Liver (tissue), 3 donors: ENCODE measurements at regions not wholly inside any gene's neighbourhood (a gene's known extent, or its start where the extent isn't known, plus 50 kb on each side); places are given as distances from the start of the nearest gene placed in this dataset.

Source experiments
- EGR1 ChIP-seq, 2 donors: IDR thresholded peaks; 2 replicates each; pipeline ENCODE4 v1.6.1; 2016 to 2018; ENCODE audit warnings: antibody characterized with exemption in 2 of 2, low read depth in 2 of 2
- GABPA ChIP-seq, 2 donors: IDR thresholded peaks in 1 of 2; conservative IDR thresholded peaks in 1 of 2; 2 replicates each; pipeline ENCODE4 v1.6.1; 2016; ENCODE audit warnings: antibody characterized with exemption in 2 of 2, mild to moderate bottlenecking in 1 of 2, moderate library complexity in 1 of 2
- JUND ChIP-seq, 2 donors: IDR thresholded peaks; 2 replicates each; pipeline ENCODE4 v1.6.1; 2016; ENCODE audit warnings: antibody characterized with exemption in 2 of 2
- RXRA ChIP-seq, 2 donors: IDR thresholded peaks; 2 replicates each; pipeline ENCODE4 v1.6.1; 2017 to 2018; ENCODE audit warnings: antibody characterized with exemption in 2 of 2, mild to moderate bottlenecking in 1 of 2
- TF ChIP-seq, protein P1 (sequence below): fragments of 150-350 bp; IDR thresholded peaks from 2 replicates; pipeline ENCODE4 v1.5.1; 2017; ENCODE audit warnings: improper control_type of control experiment, low read depth, low read length; ENCODE audit not compliant: missing input control
- TF ChIP-seq, protein P2 (sequence below): IDR thresholded peaks from 2 replicates; pipeline ENCODE4 v1.6.1; 2016; ENCODE audit warnings: antibody characterized with exemption, mild to moderate bottlenecking
- TF ChIP-seq, protein P3 (sequence below): IDR thresholded peaks from 2 replicates; pipeline ENCODE4 v1.6.1; 2016; ENCODE audit warnings: antibody characterized with exemption
- donor health status: healthy.
- donor health status: healthy.

DNA sequence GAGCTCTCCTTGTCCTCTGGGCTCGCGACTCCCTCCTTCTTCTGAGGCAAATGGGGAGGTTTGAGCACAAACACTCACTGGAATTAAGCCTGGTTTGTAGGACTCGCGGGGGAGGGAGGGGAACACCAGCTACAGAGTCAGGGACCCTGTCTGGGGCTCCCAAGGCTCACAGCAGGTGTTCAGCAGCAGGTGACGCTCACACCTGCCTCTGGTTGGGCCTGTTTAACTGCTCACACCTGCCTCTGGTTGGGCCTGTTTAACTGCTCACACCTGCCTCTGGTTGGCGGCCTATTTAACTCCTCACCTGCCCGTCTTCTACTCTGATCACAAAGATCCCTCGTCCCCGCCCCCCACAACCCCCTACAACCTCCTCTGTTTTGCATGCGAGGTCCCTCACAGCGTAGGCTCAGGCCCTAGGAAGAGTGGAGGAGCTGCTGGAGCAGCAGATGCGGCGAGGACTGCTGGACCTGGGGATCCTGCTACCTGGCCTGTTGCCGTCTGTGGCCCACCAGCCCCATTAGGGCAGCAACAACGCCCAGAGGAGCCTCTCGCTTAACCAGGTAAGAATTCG is 181.9 kb downstream of the ERMARD start:
- TF ChIP-seq, protein P1, sequence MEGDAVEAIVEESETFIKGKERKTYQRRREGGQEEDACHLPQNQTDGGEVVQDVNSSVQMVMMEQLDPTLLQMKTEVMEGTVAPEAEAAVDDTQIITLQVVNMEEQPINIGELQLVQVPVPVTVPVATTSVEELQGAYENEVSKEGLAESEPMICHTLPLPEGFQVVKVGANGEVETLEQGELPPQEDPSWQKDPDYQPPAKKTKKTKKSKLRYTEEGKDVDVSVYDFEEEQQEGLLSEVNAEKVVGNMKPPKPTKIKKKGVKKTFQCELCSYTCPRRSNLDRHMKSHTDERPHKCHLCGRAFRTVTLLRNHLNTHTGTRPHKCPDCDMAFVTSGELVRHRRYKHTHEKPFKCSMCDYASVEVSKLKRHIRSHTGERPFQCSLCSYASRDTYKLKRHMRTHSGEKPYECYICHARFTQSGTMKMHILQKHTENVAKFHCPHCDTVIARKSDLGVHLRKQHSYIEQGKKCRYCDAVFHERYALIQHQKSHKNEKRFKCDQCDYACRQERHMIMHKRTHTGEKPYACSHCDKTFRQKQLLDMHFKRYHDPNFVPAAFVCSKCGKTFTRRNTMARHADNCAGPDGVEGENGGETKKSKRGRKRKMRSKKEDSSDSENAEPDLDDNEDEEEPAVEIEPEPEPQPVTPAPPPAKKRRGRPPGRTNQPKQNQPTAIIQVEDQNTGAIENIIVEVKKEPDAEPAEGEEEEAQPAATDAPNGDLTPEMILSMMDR, result no peak
- TF ChIP-seq EGR1 (IDR thresholded peaks at IDR 0.05; ENCODE audit: low read depth in 2 of 2) (no peak), GABPA (IDR thresholded peaks at IDR 0.05 in 1 of 2, conservative IDR thresholded peaks at IDR 0.05 in 1 of 2) (no peak), RXRA (IDR thresholded peaks at IDR 0.05) (no peak), JUND (IDR thresholded peaks at IDR 0.05) (no peak)
- TF ChIP-seq, protein P2, sequence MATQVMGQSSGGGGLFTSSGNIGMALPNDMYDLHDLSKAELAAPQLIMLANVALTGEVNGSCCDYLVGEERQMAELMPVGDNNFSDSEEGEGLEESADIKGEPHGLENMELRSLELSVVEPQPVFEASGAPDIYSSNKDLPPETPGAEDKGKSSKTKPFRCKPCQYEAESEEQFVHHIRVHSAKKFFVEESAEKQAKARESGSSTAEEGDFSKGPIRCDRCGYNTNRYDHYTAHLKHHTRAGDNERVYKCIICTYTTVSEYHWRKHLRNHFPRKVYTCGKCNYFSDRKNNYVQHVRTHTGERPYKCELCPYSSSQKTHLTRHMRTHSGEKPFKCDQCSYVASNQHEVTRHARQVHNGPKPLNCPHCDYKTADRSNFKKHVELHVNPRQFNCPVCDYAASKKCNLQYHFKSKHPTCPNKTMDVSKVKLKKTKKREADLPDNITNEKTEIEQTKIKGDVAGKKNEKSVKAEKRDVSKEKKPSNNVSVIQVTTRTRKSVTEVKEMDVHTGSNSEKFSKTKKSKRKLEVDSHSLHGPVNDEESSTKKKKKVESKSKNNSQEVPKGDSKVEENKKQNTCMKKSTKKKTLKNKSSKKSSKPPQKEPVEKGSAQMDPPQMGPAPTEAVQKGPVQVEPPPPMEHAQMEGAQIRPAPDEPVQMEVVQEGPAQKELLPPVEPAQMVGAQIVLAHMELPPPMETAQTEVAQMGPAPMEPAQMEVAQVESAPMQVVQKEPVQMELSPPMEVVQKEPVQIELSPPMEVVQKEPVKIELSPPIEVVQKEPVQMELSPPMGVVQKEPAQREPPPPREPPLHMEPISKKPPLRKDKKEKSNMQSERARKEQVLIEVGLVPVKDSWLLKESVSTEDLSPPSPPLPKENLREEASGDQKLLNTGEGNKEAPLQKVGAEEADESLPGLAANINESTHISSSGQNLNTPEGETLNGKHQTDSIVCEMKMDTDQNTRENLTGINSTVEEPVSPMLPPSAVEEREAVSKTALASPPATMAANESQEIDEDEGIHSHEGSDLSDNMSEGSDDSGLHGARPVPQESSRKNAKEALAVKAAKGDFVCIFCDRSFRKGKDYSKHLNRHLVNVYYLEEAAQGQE, result no peak
- TF ChIP-seq, protein P3, sequence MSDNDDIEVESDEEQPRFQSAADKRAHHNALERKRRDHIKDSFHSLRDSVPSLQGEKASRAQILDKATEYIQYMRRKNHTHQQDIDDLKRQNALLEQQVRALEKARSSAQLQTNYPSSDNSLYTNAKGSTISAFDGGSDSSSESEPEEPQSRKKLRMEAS, result no peak
